T-helper 17 cell (primary cell): ENCODE measurements at regions not wholly inside any gene's neighbourhood (a gene's known extent, or its start where the extent isn't known, plus 50 kb on each side); places are given as distances from the start of the nearest gene placed in this dataset.
"Not testable (repeated sequence)": the region's sequence is repeated elsewhere in the genome, so short reads cannot be mapped to it uniquely, and the experiment has no call there.

Experiments used
- ATAC-seq: fragments of 150-1000 bp; cut with Tn5 transposase; 2 replicates; pipeline ENCODE4 v1.10.0; 2021; ENCODE audit warnings: mild to moderate bottlenecking, moderate library complexity
- DNase-seq, 3 donors: peaks; one replicate each; pipeline versions ENCODE4 v3.0.0 to v3.0.0-alpha.2; 2020 to 2021
- H3K9me3 ChIP-seq: one replicate; pipeline ENCODE4 v1.7.0; 2013; ENCODE audit warnings: low read length, mild to moderate bottlenecking; ENCODE audit not compliant: control insufficient read depth, poor library complexity, severe bottlenecking
- H3K27ac Mint-ChIP-seq: one replicate; pipeline ENCODE4 v1.8.0; 2022; ENCODE audit warnings: mild to moderate bottlenecking, moderate library complexity, mixed read lengths
- H3K27me3 Mint-ChIP-seq: one replicate; pipeline ENCODE4 v1.8.0; 2022; ENCODE audit warnings: mixed read lengths
- H3K36me3 Mint-ChIP-seq: one replicate; pipeline ENCODE4 v1.8.0; 2022; ENCODE audit warnings: low read depth, mixed read lengths
- H3K4me1 Mint-ChIP-seq: one replicate; pipeline ENCODE4 v1.8.0; 2022; ENCODE audit warnings: mild to moderate bottlenecking, mixed read lengths
- H3K4me3 Mint-ChIP-seq: one replicate; pipeline ENCODE4 v1.8.0; 2022; ENCODE audit warnings: mild to moderate bottlenecking, moderate library complexity, mixed read lengths

DNA sequence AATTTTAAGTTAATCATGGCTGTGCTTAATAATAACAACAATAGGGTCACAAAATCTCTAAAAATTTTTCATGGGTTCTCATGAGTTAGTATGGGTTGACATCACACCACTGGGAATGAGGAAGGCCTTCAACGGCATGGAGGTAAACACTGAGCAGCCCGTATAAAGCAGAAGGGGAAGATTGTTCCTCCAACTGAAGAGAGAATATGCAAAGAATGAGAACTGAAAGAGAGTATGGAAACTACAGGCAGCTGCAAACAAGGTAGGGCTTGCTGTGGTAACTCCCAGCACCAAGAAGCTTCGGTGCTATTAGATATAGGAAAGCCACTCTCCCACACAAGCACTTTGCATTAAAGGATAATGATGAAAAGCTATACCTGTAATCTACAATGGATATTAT lies 1242.3 kb upstream of the CELF4 start:
- no peak overlapping the region for H3K4me3 Mint-ChIP-seq
- no peak for DNase-seq
- H3K36me3 Mint-ChIP-seq = no peaks in the 10 kb centered on the region
- no peak overlapping the region for H3K27ac Mint-ChIP-seq
- ATAC-seq = no peak
- no peaks in the 10 kb centered on the region for H3K9me3 ChIP-seq
- H3K27me3 Mint-ChIP-seq = no peaks in the 10 kb centered on the region
- no peaks in the 10 kb centered on the region for H3K4me1 Mint-ChIP-seq

DNA sequence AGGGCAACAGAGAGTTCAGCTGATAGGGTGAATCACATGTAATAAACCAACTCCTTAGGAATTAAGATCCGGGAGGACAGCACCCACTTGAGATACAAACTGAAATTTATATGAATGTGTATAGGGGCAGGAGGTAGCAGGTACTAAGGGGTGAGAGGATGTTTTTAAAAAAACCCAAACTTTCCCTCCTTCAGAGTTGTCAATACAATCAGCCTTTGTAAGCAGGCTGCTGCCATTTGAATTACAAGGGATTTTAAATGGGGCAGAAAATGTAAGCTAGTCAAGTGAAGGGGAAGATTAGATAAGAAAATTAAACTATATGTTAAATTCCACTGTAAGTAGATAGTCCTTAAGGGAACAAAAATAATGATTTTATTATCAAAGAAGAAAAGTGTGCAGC lies 1239.7 kb upstream of the CELF4 start:
- Mint-ChIP-seq H3K4me1 (no peaks in the 10 kb centered on the region), H3K4me3 (no peak overlapping the region), H3K27me3 (no peaks in the 10 kb centered on the region), H3K27ac (no peak overlapping the region), H3K36me3 (no peaks in the 10 kb centered on the region)
- H3K9me3 ChIP-seq = no peaks in the 10 kb centered on the region
- ATAC-seq (no peak), DNase-seq (no peak)

DNA sequence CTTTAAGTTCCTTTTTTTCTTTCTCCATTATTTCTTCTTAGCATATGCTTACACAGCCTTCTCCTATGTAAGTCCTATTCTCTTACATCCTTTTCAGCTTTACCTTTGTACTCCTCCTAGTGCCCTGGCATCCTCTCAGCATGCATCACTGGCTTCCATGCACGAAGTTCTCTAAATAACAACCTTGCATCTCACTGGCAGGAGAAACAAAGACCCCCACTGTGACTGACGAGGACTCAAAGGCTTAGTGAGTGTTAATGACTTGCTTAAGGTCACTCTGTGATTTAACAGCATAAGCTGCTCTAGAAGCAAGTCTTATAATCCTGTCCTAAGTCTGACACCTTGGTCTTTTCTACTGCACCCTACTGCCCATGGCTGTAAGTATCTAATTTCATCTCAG lies 1236.0 kb upstream of the CELF4 start:
- no peak overlapping the region for H3K4me3 Mint-ChIP-seq
- no peaks in the 10 kb centered on the region for H3K9me3 ChIP-seq
- H3K36me3 Mint-ChIP-seq = no peaks in the 10 kb centered on the region
- H3K4me1 Mint-ChIP-seq = no peaks in the 10 kb centered on the region
- no peak for ATAC-seq
- DNase-seq = no peak
- H3K27me3 Mint-ChIP-seq = no peaks in the 10 kb centered on the region
- H3K27ac Mint-ChIP-seq = no peak overlapping the region

DNA sequence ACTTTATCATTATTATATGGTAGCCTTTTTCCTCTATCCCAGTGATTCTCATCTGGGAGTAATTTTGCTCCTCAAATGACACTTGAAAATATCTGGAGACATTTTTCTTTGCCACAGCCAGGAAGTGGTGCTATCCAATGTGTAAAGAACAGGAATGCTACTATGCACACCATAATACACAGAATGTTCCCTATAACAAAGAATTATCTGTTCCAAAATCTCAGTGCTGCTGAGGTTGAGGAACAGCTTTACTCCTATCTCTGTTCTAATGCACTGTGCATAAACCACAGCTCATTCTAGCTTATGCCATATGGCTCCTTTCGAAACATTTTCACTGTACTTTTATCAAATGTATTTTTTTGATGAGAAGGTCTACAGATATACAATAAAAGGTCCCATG lies 1231.2 kb upstream of the CELF4 start:
- Mint-ChIP-seq H3K4me1 (no peaks in the 10 kb centered on the region), H3K36me3 (no peaks in the 10 kb centered on the region), H3K27me3 (no peaks in the 10 kb centered on the region), H3K4me3 (no peak overlapping the region), H3K27ac (no peak overlapping the region)
- DNase-seq (no peak), ATAC-seq (no peak)
- H3K9me3 ChIP-seq = no peaks in the 10 kb centered on the region

DNA sequence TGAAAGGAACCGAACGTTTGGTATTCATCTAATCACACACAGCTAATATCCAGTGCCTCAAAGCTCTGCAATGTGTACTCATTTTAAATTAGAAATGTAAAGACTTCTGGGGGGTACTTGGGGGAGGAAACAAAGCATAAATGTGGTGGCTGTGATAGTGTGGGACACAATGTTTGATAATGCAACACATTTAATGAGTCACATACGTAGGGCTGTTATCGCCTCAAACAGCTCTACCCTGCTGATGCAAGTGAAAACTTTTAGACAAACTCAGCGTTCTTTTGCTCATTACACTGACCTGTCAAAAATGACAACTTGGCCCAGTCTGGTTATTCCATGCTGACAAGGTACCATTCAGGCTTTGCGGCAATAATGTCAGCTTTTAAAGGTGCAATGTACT lies 1227.1 kb upstream of the CELF4 start:
- no peak overlapping the region for H3K27ac Mint-ChIP-seq
- no peaks in the 10 kb centered on the region for H3K9me3 ChIP-seq
- no peaks in the 10 kb centered on the region for H3K27me3 Mint-ChIP-seq
- no peaks in the 10 kb centered on the region for H3K4me1 Mint-ChIP-seq
- H3K36me3 Mint-ChIP-seq = no peaks in the 10 kb centered on the region
- DNase-seq (no peak), ATAC-seq (no peak)
- H3K4me3 Mint-ChIP-seq = no peak overlapping the region

DNA sequence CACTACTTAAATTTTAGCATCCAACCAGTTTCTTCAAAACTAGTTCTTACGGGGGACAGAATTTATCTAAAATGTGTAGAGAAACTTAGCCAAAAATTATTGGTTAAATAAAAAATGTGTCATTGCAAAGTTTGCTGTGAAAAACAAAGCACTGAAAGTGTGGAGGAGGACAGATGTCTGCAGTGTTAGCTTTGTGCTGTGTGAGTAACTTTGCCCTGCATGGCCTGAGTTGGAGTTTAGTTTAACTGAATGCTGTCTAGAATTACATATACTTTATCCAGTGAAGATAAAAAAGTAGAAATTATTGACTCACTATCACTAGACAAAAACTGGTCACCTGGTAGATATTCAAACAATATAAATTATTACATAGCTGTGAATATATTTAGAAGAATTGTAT lies 1225.2 kb upstream of the CELF4 start:
- H3K27me3 Mint-ChIP-seq = no peaks in the 10 kb centered on the region
- no peak overlapping the region for H3K4me3 Mint-ChIP-seq
- H3K4me1 Mint-ChIP-seq = no peaks in the 10 kb centered on the region
- no peak for DNase-seq
- H3K9me3 ChIP-seq = no peaks in the 10 kb centered on the region
- no peak overlapping the region for H3K27ac Mint-ChIP-seq
- ATAC-seq = no peak
- H3K36me3 Mint-ChIP-seq = no peaks in the 10 kb centered on the region

DNA sequence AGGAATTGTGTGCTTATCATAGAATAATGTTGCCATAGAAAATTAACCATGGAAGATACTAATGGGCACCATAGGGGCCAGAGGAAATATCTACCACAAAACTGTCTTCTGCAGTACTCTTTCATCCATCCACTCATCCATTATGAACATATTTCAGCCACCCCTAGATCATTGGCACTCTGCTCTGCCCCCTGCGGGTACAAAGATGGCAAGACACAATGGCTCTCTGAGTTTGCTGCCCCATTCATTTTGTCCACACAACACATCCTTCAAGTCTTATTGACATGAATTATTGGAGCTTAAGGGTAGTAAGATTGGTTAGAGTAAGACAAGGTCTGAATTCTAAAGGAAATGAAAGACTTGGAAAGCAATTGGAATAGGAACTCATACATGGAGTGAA lies 1224.7 kb upstream of the CELF4 start:
- no peaks in the 10 kb centered on the region for H3K27me3 Mint-ChIP-seq
- H3K4me1 Mint-ChIP-seq = no peaks in the 10 kb centered on the region
- H3K9me3 ChIP-seq = no peaks in the 10 kb centered on the region
- no peak overlapping the region for H3K27ac Mint-ChIP-seq
- no peak for ATAC-seq
- no peak for DNase-seq
- no peak overlapping the region for H3K4me3 Mint-ChIP-seq
- H3K36me3 Mint-ChIP-seq = no peaks in the 10 kb centered on the region

DNA sequence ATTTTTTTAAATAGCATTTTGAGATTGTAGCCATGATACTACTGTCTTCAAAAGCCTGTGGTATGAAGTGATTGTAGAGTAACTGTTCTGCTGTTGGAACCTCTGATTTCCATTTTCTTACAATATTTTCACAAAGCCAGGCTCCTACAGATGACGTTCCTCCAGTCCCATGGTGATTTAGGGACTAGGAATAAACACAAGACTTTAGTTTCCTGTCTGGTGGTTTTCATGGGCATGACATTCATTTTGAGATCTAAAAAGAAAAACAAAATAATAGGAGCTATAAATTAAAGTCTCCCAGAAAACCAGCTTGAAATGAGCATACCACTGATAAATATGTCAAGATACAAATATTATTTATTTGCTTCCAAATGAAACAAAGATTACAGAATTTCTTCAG lies 1223.5 kb upstream of the CELF4 start:
- Mint-ChIP-seq H3K4me1 (no peaks in the 10 kb centered on the region), H3K36me3 (no peaks in the 10 kb centered on the region), H3K4me3 (no peak overlapping the region), H3K27me3 (no peaks in the 10 kb centered on the region), H3K27ac (no peak overlapping the region)
- no peaks in the 10 kb centered on the region for H3K9me3 ChIP-seq
- DNase-seq = no peak
- no peak for ATAC-seq

DNA sequence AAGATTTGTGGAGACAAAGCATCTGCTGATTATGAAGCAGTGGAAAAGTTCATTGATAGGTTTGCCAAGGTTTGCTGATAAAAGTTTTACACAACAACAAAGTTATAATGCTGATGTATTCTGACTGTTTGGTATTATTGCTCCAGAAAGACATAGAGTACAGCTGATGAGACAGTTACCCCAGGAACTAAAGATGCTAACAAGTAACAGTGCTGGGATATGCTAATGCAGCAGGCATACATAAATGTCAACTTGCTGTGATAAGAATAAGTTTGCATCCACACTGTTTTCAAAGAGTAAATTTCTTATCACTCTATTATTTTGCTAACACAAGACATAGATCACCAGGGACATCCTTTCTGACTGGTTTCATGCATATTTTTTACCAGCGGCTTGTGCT lies 1221.3 kb upstream of the CELF4 start:
- Mint-ChIP-seq H3K4me3 (no peak overlapping the region), H3K4me1 (no peaks in the 10 kb centered on the region), H3K36me3 (no peaks in the 10 kb centered on the region), H3K27me3 (no peaks in the 10 kb centered on the region), H3K27ac (no peak overlapping the region)
- DNase-seq = no peak
- no peak for ATAC-seq
- no peaks in the 10 kb centered on the region for H3K9me3 ChIP-seq

DNA sequence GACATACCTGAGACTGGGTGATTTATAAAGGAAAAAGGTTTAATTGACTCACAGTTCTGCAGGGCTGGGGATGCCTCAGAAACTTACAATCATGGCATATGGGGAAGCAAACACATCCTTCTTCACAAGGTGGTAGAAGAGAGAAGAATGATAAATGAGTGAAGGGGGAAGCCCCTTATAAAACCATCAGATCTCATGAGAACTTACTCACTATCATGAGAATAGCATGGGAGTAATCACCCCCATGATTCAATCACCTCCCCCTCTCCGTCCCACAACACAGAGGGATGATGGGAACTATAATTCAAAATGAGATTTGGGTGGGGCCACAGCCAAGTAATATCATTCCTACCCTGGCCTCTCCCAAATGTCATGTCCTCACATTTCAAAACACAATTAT lies 1206.0 kb upstream of the CELF4 start:
- H3K27me3 Mint-ChIP-seq, ATAC-seq, H3K27ac Mint-ChIP-seq, H3K36me3 Mint-ChIP-seq, DNase-seq, H3K4me3 Mint-ChIP-seq, H3K4me1 Mint-ChIP-seq, H3K9me3 ChIP-seq: not testable (repeated sequence)

DNA sequence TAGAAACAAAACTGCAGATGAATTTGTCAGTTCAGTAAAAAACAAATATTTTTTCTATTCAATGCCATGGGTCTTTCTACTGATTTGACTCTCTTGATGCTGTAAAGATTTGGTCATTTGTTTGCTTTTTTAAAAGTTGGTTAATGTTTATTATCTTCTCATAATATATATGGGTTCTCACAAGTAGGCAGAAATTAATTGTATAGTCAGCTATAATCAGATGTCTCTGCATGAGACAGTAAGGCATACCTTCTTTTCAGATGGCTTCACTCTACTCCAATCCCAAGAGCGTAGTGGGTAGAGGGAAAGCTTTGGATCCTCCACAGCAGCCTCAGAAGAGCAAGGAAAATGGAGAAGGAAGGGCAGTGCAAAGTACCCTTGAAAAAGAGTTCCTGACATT lies 1202.9 kb upstream of the CELF4 start:
- H3K27me3 Mint-ChIP-seq = no peaks in the 10 kb centered on the region
- H3K27ac Mint-ChIP-seq = no peak overlapping the region
- DNase-seq = no peak
- ATAC-seq = no peak
- H3K9me3 ChIP-seq = no peaks in the 10 kb centered on the region
- no peaks in the 10 kb centered on the region for H3K4me1 Mint-ChIP-seq
- H3K36me3 Mint-ChIP-seq = no peaks in the 10 kb centered on the region
- H3K4me3 Mint-ChIP-seq = no peak overlapping the region

DNA sequence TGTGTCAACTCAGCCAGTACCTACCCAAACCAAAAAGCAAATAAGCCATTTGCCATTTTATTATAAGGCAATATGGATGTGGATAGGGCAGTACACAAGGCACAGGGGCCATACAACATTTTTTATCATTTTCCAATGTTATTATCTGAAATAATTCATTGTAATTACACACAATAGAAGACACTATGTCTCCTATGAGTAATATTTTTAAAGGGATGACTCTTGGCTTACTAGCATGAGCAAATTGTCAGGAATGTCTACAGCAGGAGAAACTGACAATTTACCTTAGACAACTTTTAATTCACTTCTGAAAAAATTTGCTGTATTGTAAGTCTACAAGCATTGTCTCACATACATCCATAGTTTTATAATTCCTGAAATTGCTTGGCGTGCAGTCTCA lies 1193.9 kb upstream of the CELF4 start:
- ATAC-seq (no peak), DNase-seq (no peak)
- no peaks in the 10 kb centered on the region for H3K36me3 Mint-ChIP-seq
- no peak overlapping the region for H3K4me3 Mint-ChIP-seq
- H3K27ac Mint-ChIP-seq = no peak overlapping the region
- no peaks in the 10 kb centered on the region for H3K4me1 Mint-ChIP-seq
- no peaks in the 10 kb centered on the region for H3K27me3 Mint-ChIP-seq
- H3K9me3 ChIP-seq = no peaks in the 10 kb centered on the region

DNA sequence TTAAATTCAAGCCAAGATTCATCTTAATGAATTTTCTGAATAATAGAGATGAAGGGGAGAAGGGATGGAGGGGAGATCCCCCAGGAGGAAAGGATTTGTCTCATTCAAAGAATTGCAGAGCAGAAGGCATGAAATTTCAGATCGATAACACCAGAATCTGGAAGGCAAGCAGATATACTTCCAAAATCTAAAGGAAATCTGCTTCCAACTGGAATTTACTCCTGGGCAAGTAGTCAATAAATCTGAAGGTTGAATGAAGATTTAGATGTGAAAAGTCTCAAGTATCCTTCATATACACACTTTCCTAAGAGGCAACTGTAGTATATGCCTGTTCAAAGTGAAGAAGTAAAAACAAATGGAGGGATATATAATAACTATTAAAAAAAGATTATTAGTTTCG lies 1190.8 kb upstream of the CELF4 start:
- no peak for ATAC-seq
- no peaks in the 10 kb centered on the region for H3K27me3 Mint-ChIP-seq

DNA sequence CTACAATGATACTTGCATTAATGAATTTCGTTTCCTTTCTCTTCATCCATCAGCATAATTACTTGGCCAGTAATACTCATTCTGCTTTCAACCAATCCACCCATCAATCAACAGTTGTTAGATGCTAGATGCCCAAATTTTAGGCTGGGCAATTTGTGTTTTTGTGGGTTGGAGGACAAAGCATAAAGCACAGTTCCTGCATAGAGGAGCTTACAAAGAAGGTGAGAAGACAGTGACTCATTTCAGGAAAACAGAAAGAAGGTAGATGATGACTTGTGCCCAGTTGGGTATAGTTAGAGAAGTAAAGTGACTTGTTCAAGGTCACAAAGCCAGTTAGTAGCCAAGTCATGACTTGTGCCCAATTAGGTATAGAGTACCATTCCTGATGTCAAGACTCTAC lies 1186.8 kb upstream of the CELF4 start:
- Mint-ChIP-seq H3K4me1 (no peaks in the 10 kb centered on the region), H3K27ac (no peak overlapping the region), H3K27me3 (no peaks in the 10 kb centered on the region), H3K36me3 (no peaks in the 10 kb centered on the region), H3K4me3 (no peak overlapping the region)
- DNase-seq (no peak), ATAC-seq (no peak)
- no peaks in the 10 kb centered on the region for H3K9me3 ChIP-seq

More for the DNA sequence above, 1190.8 kb upstream of the CELF4 start:
- no peak overlapping the region for H3K27ac Mint-ChIP-seq
- no peaks in the 10 kb centered on the region for H3K4me1 Mint-ChIP-seq
- no peak for DNase-seq
- H3K9me3 ChIP-seq = no peaks in the 10 kb centered on the region
- H3K36me3 Mint-ChIP-seq = no peaks in the 10 kb centered on the region
- no peak overlapping the region for H3K4me3 Mint-ChIP-seq

DNA sequence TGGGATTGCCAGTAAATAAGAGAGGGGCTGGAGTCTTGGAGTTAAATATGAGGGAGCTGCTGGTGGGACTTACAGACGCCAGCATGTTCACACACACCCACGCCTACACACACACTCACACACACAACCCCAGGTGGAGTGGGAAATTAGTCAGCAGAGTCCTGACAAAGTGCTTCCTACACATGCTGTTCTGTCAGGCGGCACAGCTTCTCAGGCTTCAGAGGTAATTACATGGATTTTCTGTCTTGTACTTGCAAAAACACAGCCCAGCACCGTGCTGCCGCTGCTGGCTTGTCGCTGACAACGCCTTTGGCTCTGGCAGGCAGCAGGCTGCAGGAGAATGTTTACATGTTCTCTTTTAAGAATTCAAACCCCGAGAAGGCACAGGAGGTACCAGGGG lies 1186.3 kb upstream of the CELF4 start:
- Mint-ChIP-seq H3K27ac (no peak overlapping the region), H3K27me3 (no peaks in the 10 kb centered on the region), H3K36me3 (no peaks in the 10 kb centered on the region), H3K4me3 (no peak overlapping the region), H3K4me1 (no peaks in the 10 kb centered on the region)
- no peaks in the 10 kb centered on the region for H3K9me3 ChIP-seq
- no peak for ATAC-seq
- no peak for DNase-seq
